ENCODE measurements at regions not wholly inside any gene's neighbourhood (a gene's known extent, or its start where the extent isn't known, plus 50 kb on each side); places are given as distances from the start of the nearest gene placed in this dataset.

DNA sequence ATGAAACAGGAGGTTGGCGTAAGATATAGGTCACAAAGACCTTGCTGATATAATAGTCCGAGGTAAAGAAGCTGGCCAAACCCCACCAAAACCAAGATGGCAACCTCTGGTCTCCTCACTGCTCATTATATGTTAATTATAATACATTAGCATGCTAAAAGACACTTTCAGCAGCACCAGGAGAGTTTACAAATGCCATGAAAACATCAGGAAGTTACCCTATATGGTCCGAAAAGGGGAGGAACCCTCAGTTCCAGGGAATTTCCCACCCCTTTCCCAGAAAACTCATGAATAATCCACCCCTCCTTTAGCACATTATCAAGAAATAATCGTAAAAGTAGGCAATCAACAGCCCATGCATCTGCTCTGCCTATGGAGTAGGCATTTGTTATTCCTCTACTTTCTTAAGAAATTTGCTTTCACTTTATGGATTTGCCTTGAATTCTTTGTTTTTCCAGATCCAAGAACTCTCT is 923.4 kb downstream of the QKI start:
- H3K36me3 ChIP-seq (replicated peaks), result no peaks in the 10 kb centered on the region
- no peak overlapping the region for H3K4me3 ChIP-seq (ENCODE audit: low read depth, low read length)
- TF ChIP-seq CTCF (IDR thresholded peaks at IDR 0.05; ENCODE audit: low read depth, low read length, missing control alignments), result no peak
- in situ Hi-C loops (cut with HindIII; ENCODE audit: low pct_ligation_motif_present, low sequenced_read_pairs), result no loop called here
- H3K27ac ChIP-seq, result no peak overlapping the region
- H3K27me3 ChIP-seq (replicated peaks), result no peaks in the 10 kb centered on the region
- DNase-seq, result no peak

DNA sequence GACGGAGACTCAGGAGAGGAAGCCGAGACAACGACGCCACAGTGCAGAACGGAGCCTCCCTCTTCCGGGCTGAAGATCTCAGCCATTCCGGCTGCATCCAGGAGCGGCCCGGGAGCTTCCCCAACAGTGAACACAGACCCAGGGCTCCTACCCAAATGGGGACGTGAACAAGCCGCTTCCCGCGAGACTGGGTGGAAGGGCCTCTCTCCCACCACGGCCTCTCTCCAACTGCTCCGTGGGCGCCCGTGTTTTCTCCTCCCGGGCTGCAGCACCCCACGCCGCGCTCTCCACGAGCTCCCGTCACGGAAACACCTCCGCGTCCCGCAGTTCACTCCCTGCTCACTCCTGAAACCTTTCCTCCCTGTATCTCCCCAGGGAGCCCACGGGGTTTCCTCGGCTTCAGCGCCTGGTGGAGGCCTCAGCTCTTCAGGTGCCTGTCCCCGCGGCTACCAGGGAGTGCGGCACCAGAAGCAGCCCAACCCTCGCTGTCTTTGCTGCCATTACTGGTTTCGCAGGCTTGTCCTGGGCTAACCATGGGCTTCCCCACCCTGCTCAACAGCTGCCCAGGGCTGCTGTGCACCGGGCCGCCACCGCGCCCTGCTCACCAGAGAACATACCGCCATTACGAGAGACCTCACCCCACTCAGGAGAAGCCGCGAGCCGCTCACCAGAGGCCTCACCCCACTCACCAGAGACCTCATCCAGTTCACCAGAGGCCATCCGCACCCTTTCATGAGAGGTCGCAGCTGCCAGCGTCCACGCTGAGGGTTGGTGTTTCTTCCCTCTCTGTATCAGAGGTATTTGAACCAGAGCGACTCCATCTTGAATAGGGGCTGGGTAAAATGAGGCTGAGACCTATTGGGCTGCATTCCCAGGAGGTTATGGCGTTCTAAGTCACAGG is 922.8 kb downstream of the QKI start:
- DNase-seq, result no peak
- TF ChIP-seq CTCF (IDR thresholded peaks at IDR 0.05; ENCODE audit: low read depth, low read length, missing control alignments), result no peak
- Histone ChIP-seq H3K27me3 (replicated peaks) (no peaks in the 10 kb centered on the region), H3K36me3 (replicated peaks) (no peaks in the 10 kb centered on the region), H3K27ac (no peak overlapping the region), H3K4me3 (ENCODE audit: low read depth, low read length) (no peak overlapping the region)
- in situ Hi-C loops (cut with HindIII; ENCODE audit: low pct_ligation_motif_present, low sequenced_read_pairs), result no loop called here

DNA sequence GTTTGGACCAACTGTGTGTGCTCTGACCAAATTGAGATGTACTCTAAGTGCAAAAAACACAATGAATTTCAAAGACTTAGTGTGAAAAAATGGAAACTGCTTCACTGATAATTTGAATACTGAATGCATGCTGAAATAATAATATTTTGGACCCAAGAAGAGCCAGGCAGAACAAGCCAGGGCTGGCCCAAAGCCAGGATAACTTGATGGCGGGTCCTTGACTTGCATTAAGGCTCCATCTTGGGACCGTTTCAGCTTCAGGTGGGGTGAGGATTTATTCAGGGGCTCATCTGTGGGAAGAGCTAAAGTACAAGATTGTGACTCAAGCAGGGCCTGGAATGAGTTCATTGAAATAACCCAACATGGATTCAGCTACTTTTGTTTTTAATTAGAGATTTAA is 921.9 kb downstream of the QKI start:
- Histone ChIP-seq H3K27ac (no peak overlapping the region), H3K4me3 (ENCODE audit: low read depth, low read length) (no peak overlapping the region), H3K36me3 (replicated peaks) (no peaks in the 10 kb centered on the region), H3K27me3 (replicated peaks) (no peaks in the 10 kb centered on the region)
- no peak for TF ChIP-seq CTCF (IDR thresholded peaks at IDR 0.05; ENCODE audit: low read depth, low read length, missing control alignments)
- in situ Hi-C loops (cut with HindIII; ENCODE audit: low pct_ligation_motif_present, low sequenced_read_pairs), result no loop called here
- no peak for DNase-seq

DNA sequence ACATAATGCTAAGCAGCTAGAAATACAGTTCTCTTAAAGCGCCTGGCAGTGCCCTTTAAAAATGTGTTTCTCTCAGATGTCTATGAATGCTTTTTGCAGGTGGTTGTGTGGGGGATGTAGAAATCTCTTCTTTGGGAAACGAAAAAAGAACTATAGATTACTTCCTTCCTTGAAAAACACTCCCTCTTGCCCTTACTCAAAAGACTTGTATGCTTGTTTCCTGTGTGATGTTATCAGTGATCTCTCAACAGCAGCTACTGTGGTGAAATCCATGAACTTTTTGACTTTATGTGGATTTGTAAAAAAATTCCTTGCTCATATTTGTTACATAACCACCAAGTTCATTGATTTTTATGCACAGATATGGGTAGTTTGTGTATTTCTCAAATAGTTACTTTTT is 916.5 kb downstream of the QKI start:
- no peak for TF ChIP-seq CTCF (IDR thresholded peaks at IDR 0.05; ENCODE audit: low read depth, low read length, missing control alignments)
- H3K36me3 ChIP-seq (replicated peaks), result no peaks in the 10 kb centered on the region
- no peak for DNase-seq
- H3K27me3 ChIP-seq (replicated peaks), result no peaks in the 10 kb centered on the region
- no peak overlapping the region for H3K4me3 ChIP-seq (ENCODE audit: low read depth, low read length)
- H3K27ac ChIP-seq, result no peak overlapping the region
- in situ Hi-C loops (cut with HindIII; ENCODE audit: low pct_ligation_motif_present, low sequenced_read_pairs), result no loop called here

DNA sequence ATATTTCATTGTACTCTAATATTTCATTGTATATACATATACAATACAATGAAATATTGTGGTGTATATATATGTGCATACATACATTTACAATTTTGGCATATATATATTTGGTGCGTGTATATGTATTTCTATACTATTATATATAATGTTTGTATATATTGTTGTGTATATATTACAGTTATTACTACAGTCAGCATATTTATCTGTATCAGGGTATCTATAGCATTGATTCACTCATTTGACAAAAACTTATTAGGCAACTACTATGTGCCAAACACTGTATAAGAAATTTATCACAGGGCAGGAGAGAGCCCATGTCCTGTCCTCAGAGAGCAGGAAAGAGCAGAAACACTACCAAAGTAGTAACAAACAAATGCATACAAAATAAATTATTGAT is 910.6 kb downstream of the QKI start:
- Histone ChIP-seq H3K36me3 (replicated peaks) (no peaks in the 10 kb centered on the region), H3K27ac (no peak overlapping the region), H3K4me3 (ENCODE audit: low read depth, low read length) (no peak overlapping the region), H3K27me3 (replicated peaks) (no peaks in the 10 kb centered on the region)
- DNase-seq, result no peak
- in situ Hi-C loops (cut with HindIII; ENCODE audit: low pct_ligation_motif_present, low sequenced_read_pairs), result no loop called here
- no peak for TF ChIP-seq CTCF (IDR thresholded peaks at IDR 0.05; ENCODE audit: low read depth, low read length, missing control alignments)

Measured in brain microvascular endothelial cell (primary cell).